ENCODE measurements at regions not wholly inside any gene's neighbourhood (a gene's known extent, or its start where the extent isn't known, plus 50 kb on each side); places are given as distances from the start of the nearest gene placed in this dataset.
"Not testable (repeated sequence)": the region's sequence is repeated elsewhere in the genome, so short reads cannot be mapped to it uniquely, and the experiment has no call there.

GRCh38 chr1:200282497-200283122 is 127.2 kb downstream of the ZNF281 start:
- DNase-seq (ENCODE audit: low read depth) = no peak

GRCh38 chr1:200281201-200281835 is 128.5 kb downstream of the ZNF281 start:
- DNase-seq (ENCODE audit: low read depth) = no peak

GRCh38 chr1:200279810-200280411 is 129.9 kb downstream of the ZNF281 start:
- DNase-seq (ENCODE audit: low read depth) = peak; percentile 67

- DNase-seq (ENCODE audit: low read depth) = no peak
Measured at GRCh38 chr1:200275816-200276453, 133.9 kb downstream of the ZNF281 start.

GRCh38 chr1:200275415-200275814 is 134.4 kb downstream of the ZNF281 start:
- DNase-seq (ENCODE audit: low read depth) = no peak

GRCh38 chr1:200274116-200274515 is 135.7 kb downstream of the ZNF281 start:
- DNase-seq (ENCODE audit: low read depth) = no peak

GRCh38 chr1:200272481-200273068 is 137.3 kb downstream of the ZNF281 start:
- DNase-seq (ENCODE audit: low read depth) = no peak

- no peak for DNase-seq (ENCODE audit: low read depth)
Measured at GRCh38 chr1:200269256-200269655, 140.6 kb downstream of the ZNF281 start.

- DNase-seq (ENCODE audit: low read depth) = no peak
Measured at GRCh38 chr1:200267937-200268336, 141.9 kb downstream of the ZNF281 start.

GRCh38 chr1:200267458-200267857 is 142.4 kb downstream of the ZNF281 start:
- no peak for DNase-seq (ENCODE audit: low read depth)

- no peak for DNase-seq (ENCODE audit: low read depth)
Measured at GRCh38 chr1:200266871-200267270, 143.0 kb downstream of the ZNF281 start.

GRCh38 chr1:200265881-200266280 is 144.0 kb downstream of the ZNF281 start:
- no peak for DNase-seq (ENCODE audit: low read depth)

GRCh38 chr1:200265104-200265503 is 144.7 kb downstream of the ZNF281 start:
- no peak for DNase-seq (ENCODE audit: low read depth)

GRCh38 chr1:200263203-200263602 is 146.6 kb downstream of the ZNF281 start:
- no peak for DNase-seq (ENCODE audit: low read depth)

- DNase-seq (ENCODE audit: low read depth) = no peak
Measured at GRCh38 chr1:200262326-200262965, 147.4 kb downstream of the ZNF281 start.

GRCh38 chr1:200260597-200261335 is 149.1 kb downstream of the ZNF281 start:
- peak; percentile 86 for DNase-seq (ENCODE audit: low read depth)

- peak; percentile 33 for DNase-seq (ENCODE audit: low read depth)
Measured at GRCh38 chr1:200258447-200259375, 151.1 kb downstream of the ZNF281 start.

- DNase-seq (ENCODE audit: low read depth) = peak; percentile 14
Measured at GRCh38 chr1:200257235-200257634, 152.6 kb downstream of the ZNF281 start.

- DNase-seq (ENCODE audit: low read depth) = not testable (repeated sequence)
Measured at GRCh38 chr1:200254602-200255001, 155.2 kb downstream of the ZNF281 start.

- DNase-seq (ENCODE audit: low read depth) = peak; percentile 47
Measured at GRCh38 chr1:200253774-200254495, 155.9 kb downstream of the ZNF281 start.
